GM23338 (cell line): ENCODE measurements at regions not wholly inside any gene's neighbourhood (a gene's known extent, or its start where the extent isn't known, plus 50 kb on each side); places are given as distances from the start of the nearest gene placed in this dataset.

Source experiments
- ATAC-seq: fragments of 200-7000 bp; cut with Tn5 transposase; 3 replicates; pipeline ENCODE4 v1.9.1; 2020
- DNase-seq: peaks from one replicate; pipeline ENCODE4 v3.0.0-alpha.2; 2015; ENCODE audit warnings: low spot score
- H2AFZ ChIP-seq: fragments of 200-600 bp; sonication (generic); 2 replicates; pipeline ENCODE4 v1.8.0; 2016; ENCODE audit warnings: antibody characterized with exemption, mild to moderate bottlenecking, moderate library complexity
- H3F3A ChIP-seq: fragments of 200-600 bp; sonication (generic); replicated peaks from 2 replicates; pipeline ENCODE4 v1.8.0; 2017; ENCODE audit warnings: antibody characterized with exemption, mixed run types, low read depth
- H3K27ac ChIP-seq: fragments of 200-600 bp; sonication (generic); 2 replicates; pipeline ENCODE4 v1.6.1; 2016; ENCODE audit warnings: low read depth
- H3K27me3 ChIP-seq: fragments of 200-600 bp; sonication (generic); 2 replicates; pipeline ENCODE4 v1.8.0; 2016; ENCODE audit warnings: mild to moderate bottlenecking, mixed run types, moderate library complexity; ENCODE audit not compliant: insufficient read depth
- H3K36me3 ChIP-seq: fragments of 200-600 bp; sonication (generic); 2 replicates; pipeline ENCODE4 v1.8.0; 2016; ENCODE audit warnings: mild to moderate bottlenecking; ENCODE audit not compliant: insufficient read depth
- H3K4me1 ChIP-seq: fragments of 200-600 bp; sonication (generic); 2 replicates; pipeline ENCODE4 v1.8.0; 2016; ENCODE audit warnings: mild to moderate bottlenecking, moderate library complexity; ENCODE audit not compliant: insufficient read depth
- H3K4me2 ChIP-seq: fragments of 200-600 bp; sonication (generic); 2 replicates; pipeline ENCODE4 v1.7.1; 2017; ENCODE audit warnings: mixed run types
- H3K4me3 ChIP-seq: fragments of 200-600 bp; sonication (generic); 2 replicates; pipeline ENCODE4 v1.6.1; 2016; ENCODE audit warnings: mixed run types
- H3K79me2 ChIP-seq: fragments of 200-600 bp; sonication (generic); replicated peaks from 2 replicates; pipeline ENCODE4 v1.8.0; 2017; ENCODE audit warnings: mild to moderate bottlenecking; ENCODE audit not compliant: insufficient read depth
- H3K9me2 ChIP-seq: fragments of 200-600 bp; sonication (generic); 2 replicates; pipeline ENCODE4 v1.8.0; 2017; ENCODE audit not compliant: insufficient read depth
- H4K20me1 ChIP-seq: fragments of 200-600 bp; sonication (generic); replicated peaks from 2 replicates; pipeline ENCODE4 v1.8.0; 2017; ENCODE audit warnings: mild to moderate bottlenecking; ENCODE audit not compliant: insufficient read depth
- H3K27ac Mint-ChIP-seq: 2 replicates; pipeline ENCODE4 v1.8.0; 2020; ENCODE audit warnings: inconsistent platforms, mild to moderate bottlenecking, moderate library complexity, mixed read lengths
- H3K27me3 Mint-ChIP-seq: 3 replicates; pipeline ENCODE4 v1.8.0; 2022; ENCODE audit warnings: low read depth, mild to moderate bottlenecking, moderate library complexity, mixed read lengths, inconsistent platforms; ENCODE audit not compliant: insufficient read depth, poor library complexity
- H3K36me3 Mint-ChIP-seq: 3 replicates; pipeline ENCODE4 v1.8.0; 2021; ENCODE audit warnings: low read depth, mild to moderate bottlenecking, inconsistent platforms, moderate library complexity, mixed read lengths
- H3K4me1 Mint-ChIP-seq: 3 replicates; pipeline ENCODE4 v1.8.0; 2020; ENCODE audit warnings: mild to moderate bottlenecking, inconsistent platforms, mixed read lengths
- H3K4me3 Mint-ChIP-seq: 3 replicates; pipeline ENCODE4 v1.8.0; 2021; ENCODE audit warnings: moderate library complexity, mild to moderate bottlenecking, inconsistent platforms, mixed read lengths
- H3K9me3 Mint-ChIP-seq: 3 replicates; pipeline ENCODE4 v1.8.0; 2020; ENCODE audit warnings: moderate library complexity, mild to moderate bottlenecking, inconsistent platforms, mixed read lengths
- CREB1 ChIP-seq: fragments of 250-450 bp; sonication (Bioruptor Pico); IDR thresholded peaks from 2 replicates; pipeline ENCODE4 v1.5.0; 2020; ENCODE audit warnings: low read depth, mild to moderate bottlenecking, moderate library complexity
- CTCF ChIP-seq, 2 experiments: fragments of 200-600 bp in 1 of 2; sonication (generic) in 1 of 2; conservative IDR thresholded peaks; 2 replicates each; pipeline versions ENCODE4 v1.5.1 to v1.6.1; 2016 to 2017; ENCODE audit warnings: antibody characterized with exemption in 2 of 2, low read depth in 2 of 2, mild to moderate bottlenecking in 2 of 2, moderate library complexity in 1 of 2
- EZH2 ChIP-seq: fragments of 200-600 bp; sonication (generic); IDR thresholded peaks from one replicate; pipeline ENCODE4 v1.8.0; 2017; ENCODE audit warnings: antibody characterized with exemption, mild to moderate bottlenecking, low read depth; ENCODE audit not compliant: unreplicated experiment
- EZH2phosphoT487 ChIP-seq: fragments of 200-600 bp; sonication (generic); IDR thresholded peaks from one replicate; pipeline ENCODE4 v1.8.1; 2018; ENCODE audit warnings: antibody characterized with exemption; ENCODE audit not compliant: unreplicated experiment
- NANOG ChIP-seq: IDR thresholded peaks from 2 replicates; pipeline ENCODE4 v1.6.1; 2016; ENCODE audit warnings: antibody characterized with exemption, borderline replicate concordance
- POLR2AphosphoS5 ChIP-seq: IDR thresholded peaks from 2 replicates; pipeline ENCODE4 v1.6.1; 2016; ENCODE audit warnings: antibody characterized with exemption, low read depth
- ZNF462 ChIP-seq: fragments of 250-450 bp; sonication (Bioruptor Pico); IDR thresholded peaks from 2 replicates; pipeline ENCODE4 v1.5.0; 2020; ENCODE audit warnings: mild to moderate bottlenecking, moderate library complexity
- TF ChIP-seq, protein P1 (sequence below): IDR thresholded peaks from one replicate; pipeline ENCODE4 v1.6.1; 2018; ENCODE audit warnings: antibody characterized with exemption; ENCODE audit not compliant: unreplicated experiment

- no peak for TF ChIP-seq EZH2phosphoT487
- TF ChIP-seq NANOG, result no peak
- no peak for TF ChIP-seq CREB1
- no peak for TF ChIP-seq EZH2
These were observed 134.2 kb downstream of the TLR5 start (continued) for GRCh38 chr1:223008808-223009207.

DNA sequence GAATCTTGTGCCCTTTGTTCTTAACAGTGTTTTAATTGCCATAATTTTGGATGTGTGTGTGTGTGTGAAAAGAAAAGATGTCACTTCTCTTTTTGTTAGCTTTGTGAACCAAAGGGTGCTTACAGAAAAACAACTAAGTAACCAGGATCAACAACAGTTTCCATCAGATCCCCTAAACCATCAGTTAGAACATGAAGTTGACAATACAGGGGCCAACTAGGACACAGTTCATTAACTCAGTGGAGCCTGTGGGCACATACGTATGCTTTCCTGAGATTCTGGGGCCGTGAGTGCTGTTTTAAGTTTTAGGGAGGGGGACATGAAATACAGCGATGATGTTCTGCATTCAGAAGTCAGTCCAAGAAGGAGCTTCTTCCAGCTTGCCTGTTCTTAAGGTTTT is 133.6 kb downstream of the TLR5 start:
- Mint-ChIP-seq H3K27ac (peak overlapping the region; percentile 28; the same call in 1 of the 2 replicates), H3K4me3 (no peak overlapping the region), H3K9me3 (no peaks in the 10 kb centered on the region), H3K27me3 (peaks cover 5% of the 10 kb centered on the region), H3K4me1 (peaks cover 50% of the 10 kb centered on the region), H3K36me3 (peaks cover 14% of the 10 kb centered on the region; the same call in 2 of the 3 replicates)
- Histone ChIP-seq H3K9me2 (no peaks in the 10 kb centered on the region), H3K36me3 (no peaks in the 10 kb centered on the region; the same call in 1 of the 2 replicates), H3K27me3 (peaks cover 8% of the 10 kb centered on the region; the same call in 1 of the 2 replicates), H4K20me1 (no peaks in the 10 kb centered on the region; the same call in 1 of the 2 replicates), H2AFZ (no peak overlapping the region), H3K4me2 (0 out of 2 replicates have a peak overlapping the region, but pooled peaks have one; percentile 10), H3K4me1 (peaks cover 51% of the 10 kb centered on the region), H3K79me2 (no peaks in the 10 kb centered on the region), H3F3A (peaks cover 9% of the 10 kb centered on the region), H3K27ac (no peak overlapping the region), H3K4me3 (no peak overlapping the region)
- no peak for DNase-seq
- no peak for ATAC-seq
- no peak for TF ChIP-seq POLR2AphosphoS5
- no peak for TF ChIP-seq CREB1
- TF ChIP-seq, protein P1, sequence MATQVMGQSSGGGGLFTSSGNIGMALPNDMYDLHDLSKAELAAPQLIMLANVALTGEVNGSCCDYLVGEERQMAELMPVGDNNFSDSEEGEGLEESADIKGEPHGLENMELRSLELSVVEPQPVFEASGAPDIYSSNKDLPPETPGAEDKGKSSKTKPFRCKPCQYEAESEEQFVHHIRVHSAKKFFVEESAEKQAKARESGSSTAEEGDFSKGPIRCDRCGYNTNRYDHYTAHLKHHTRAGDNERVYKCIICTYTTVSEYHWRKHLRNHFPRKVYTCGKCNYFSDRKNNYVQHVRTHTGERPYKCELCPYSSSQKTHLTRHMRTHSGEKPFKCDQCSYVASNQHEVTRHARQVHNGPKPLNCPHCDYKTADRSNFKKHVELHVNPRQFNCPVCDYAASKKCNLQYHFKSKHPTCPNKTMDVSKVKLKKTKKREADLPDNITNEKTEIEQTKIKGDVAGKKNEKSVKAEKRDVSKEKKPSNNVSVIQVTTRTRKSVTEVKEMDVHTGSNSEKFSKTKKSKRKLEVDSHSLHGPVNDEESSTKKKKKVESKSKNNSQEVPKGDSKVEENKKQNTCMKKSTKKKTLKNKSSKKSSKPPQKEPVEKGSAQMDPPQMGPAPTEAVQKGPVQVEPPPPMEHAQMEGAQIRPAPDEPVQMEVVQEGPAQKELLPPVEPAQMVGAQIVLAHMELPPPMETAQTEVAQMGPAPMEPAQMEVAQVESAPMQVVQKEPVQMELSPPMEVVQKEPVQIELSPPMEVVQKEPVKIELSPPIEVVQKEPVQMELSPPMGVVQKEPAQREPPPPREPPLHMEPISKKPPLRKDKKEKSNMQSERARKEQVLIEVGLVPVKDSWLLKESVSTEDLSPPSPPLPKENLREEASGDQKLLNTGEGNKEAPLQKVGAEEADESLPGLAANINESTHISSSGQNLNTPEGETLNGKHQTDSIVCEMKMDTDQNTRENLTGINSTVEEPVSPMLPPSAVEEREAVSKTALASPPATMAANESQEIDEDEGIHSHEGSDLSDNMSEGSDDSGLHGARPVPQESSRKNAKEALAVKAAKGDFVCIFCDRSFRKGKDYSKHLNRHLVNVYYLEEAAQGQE, result no peak
- TF ChIP-seq CTCF (conservative IDR thresholded peaks at IDR 0.05; ENCODE audit: low read depth in 2 of 2), result no peak
- no peak for TF ChIP-seq ZNF462
